HCT116 (cell line): ENCODE measurements at regions not wholly inside any gene's neighbourhood (a gene's known extent, or its start where the extent isn't known, plus 50 kb on each side); places are given as distances from the start of the nearest gene placed in this dataset.

ENCODE experiments used
- ATF3 ChIP-seq: IDR thresholded peaks from 2 replicates; pipeline ENCODE4 v1.6.1; 2012
- CBX3 ChIP-seq: IDR thresholded peaks from 2 replicates; pipeline ENCODE4 v1.6.1; 2012; ENCODE audit warnings: low read depth
- CEBPB ChIP-seq: IDR thresholded peaks from 2 replicates; pipeline ENCODE4 v1.6.1; 2012; ENCODE audit warnings: low read depth
- EGR1 ChIP-seq: IDR thresholded peaks from 2 replicates; pipeline ENCODE4 v1.6.1; 2012; ENCODE audit warnings: low read depth
- EZH2 ChIP-seq: fragments of 200-600 bp; sonication (generic); IDR thresholded peaks from 2 replicates; pipeline ENCODE4 v1.6.1; 2017; ENCODE audit warnings: antibody characterized with exemption, mixed run types
- EZH2phosphoT487 ChIP-seq: fragments of 200-600 bp; IDR thresholded peaks from 2 replicates; pipeline ENCODE4 v1.6.1; 2018; ENCODE audit warnings: antibody characterized with exemption, borderline replicate concordance
- FOSL1 ChIP-seq: IDR thresholded peaks from 2 replicates; pipeline ENCODE4 v1.6.1; 2012; ENCODE audit warnings: low read depth
- POLR2A ChIP-seq: IDR thresholded peaks from 2 replicates; pipeline ENCODE4 v1.7.0; 2011; ENCODE audit warnings: borderline replicate concordance; ENCODE audit not compliant: insufficient read depth, insufficient read length; ENCODE audit errors: extremely low read depth
- POLR2AphosphoS5 ChIP-seq: IDR thresholded peaks from 2 replicates; pipeline ENCODE4 v1.6.1; 2011; ENCODE audit warnings: mild to moderate bottlenecking, low read depth, low read length, moderate library complexity
- RAD21 ChIP-seq: IDR thresholded peaks from 2 replicates; pipeline ENCODE4 v1.6.1; 2012; ENCODE audit warnings: low read depth, mild to moderate bottlenecking
- YY1 ChIP-seq: IDR thresholded peaks from 2 replicates; pipeline ENCODE4 v1.6.1; 2011; ENCODE audit warnings: low read length, low read depth, moderate library complexity, mild to moderate bottlenecking; ENCODE audit not compliant: insufficient replicate concordance; ENCODE audit errors: extremely low read depth
- ZFX ChIP-seq: fragments of 450-650 bp; IDR thresholded peaks from 2 replicates; pipeline ENCODE4 v1.6.1; 2017
- TF ChIP-seq, protein P1 (sequence below): IDR thresholded peaks from 2 replicates; pipeline ENCODE4 v1.6.1; 2012; ENCODE audit warnings: low read depth
- TF ChIP-seq, protein P2 (sequence below), 3 experiments: fragments of 200-600 bp in 1 of 3; sonication (generic) in 1 of 3; IDR thresholded peaks in 2 of 3; conservative IDR thresholded peaks in 1 of 3; 2 replicates each; pipeline ENCODE4 v1.5.1; 2012 to 2017; ENCODE audit warnings: low read depth in 2 of 3, low read length in 2 of 3, antibody characterized with exemption in 1 of 3, borderline replicate concordance in 1 of 3, control low read depth in 1 of 3, mild to moderate bottlenecking in 1 of 3, mixed read lengths in 1 of 3, mixed run types in 1 of 3, moderate library complexity in 1 of 3; ENCODE audit not compliant: insufficient read depth in 1 of 3

- TF ChIP-seq POLR2AphosphoS5 (no peak), EZH2 (no peak), EGR1 (no peak), ATF3 (no peak), YY1 (no peak), POLR2A (no peak), EZH2phosphoT487 (no peak), CEBPB (no peak), RAD21 (no peak), ZFX (no peak), CBX3 (no peak), FOSL1 (no peak)
- TF ChIP-seq, protein P1, sequence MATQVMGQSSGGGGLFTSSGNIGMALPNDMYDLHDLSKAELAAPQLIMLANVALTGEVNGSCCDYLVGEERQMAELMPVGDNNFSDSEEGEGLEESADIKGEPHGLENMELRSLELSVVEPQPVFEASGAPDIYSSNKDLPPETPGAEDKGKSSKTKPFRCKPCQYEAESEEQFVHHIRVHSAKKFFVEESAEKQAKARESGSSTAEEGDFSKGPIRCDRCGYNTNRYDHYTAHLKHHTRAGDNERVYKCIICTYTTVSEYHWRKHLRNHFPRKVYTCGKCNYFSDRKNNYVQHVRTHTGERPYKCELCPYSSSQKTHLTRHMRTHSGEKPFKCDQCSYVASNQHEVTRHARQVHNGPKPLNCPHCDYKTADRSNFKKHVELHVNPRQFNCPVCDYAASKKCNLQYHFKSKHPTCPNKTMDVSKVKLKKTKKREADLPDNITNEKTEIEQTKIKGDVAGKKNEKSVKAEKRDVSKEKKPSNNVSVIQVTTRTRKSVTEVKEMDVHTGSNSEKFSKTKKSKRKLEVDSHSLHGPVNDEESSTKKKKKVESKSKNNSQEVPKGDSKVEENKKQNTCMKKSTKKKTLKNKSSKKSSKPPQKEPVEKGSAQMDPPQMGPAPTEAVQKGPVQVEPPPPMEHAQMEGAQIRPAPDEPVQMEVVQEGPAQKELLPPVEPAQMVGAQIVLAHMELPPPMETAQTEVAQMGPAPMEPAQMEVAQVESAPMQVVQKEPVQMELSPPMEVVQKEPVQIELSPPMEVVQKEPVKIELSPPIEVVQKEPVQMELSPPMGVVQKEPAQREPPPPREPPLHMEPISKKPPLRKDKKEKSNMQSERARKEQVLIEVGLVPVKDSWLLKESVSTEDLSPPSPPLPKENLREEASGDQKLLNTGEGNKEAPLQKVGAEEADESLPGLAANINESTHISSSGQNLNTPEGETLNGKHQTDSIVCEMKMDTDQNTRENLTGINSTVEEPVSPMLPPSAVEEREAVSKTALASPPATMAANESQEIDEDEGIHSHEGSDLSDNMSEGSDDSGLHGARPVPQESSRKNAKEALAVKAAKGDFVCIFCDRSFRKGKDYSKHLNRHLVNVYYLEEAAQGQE, result no peak
- TF ChIP-seq, protein P2, sequence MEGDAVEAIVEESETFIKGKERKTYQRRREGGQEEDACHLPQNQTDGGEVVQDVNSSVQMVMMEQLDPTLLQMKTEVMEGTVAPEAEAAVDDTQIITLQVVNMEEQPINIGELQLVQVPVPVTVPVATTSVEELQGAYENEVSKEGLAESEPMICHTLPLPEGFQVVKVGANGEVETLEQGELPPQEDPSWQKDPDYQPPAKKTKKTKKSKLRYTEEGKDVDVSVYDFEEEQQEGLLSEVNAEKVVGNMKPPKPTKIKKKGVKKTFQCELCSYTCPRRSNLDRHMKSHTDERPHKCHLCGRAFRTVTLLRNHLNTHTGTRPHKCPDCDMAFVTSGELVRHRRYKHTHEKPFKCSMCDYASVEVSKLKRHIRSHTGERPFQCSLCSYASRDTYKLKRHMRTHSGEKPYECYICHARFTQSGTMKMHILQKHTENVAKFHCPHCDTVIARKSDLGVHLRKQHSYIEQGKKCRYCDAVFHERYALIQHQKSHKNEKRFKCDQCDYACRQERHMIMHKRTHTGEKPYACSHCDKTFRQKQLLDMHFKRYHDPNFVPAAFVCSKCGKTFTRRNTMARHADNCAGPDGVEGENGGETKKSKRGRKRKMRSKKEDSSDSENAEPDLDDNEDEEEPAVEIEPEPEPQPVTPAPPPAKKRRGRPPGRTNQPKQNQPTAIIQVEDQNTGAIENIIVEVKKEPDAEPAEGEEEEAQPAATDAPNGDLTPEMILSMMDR (IDR thresholded peaks at IDR 0.05 in 2 of 3, conservative IDR thresholded peaks at IDR 0.05 in 1 of 3; ENCODE audit: borderline replicate concordance in 1 of 3, insufficient read depth in 1 of 3, low read depth in 2 of 3, low read length in 2 of 3), result no peak
Observed at GRCh38 chr1:13899856-13900255, 199.9 kb downstream of the PRDM2 start.
